ENCODE measurements at regions not wholly inside any gene's neighbourhood (a gene's known extent, or its start where the extent isn't known, plus 50 kb on each side); places are given as distances from the start of the nearest gene placed in this dataset.

DNA sequence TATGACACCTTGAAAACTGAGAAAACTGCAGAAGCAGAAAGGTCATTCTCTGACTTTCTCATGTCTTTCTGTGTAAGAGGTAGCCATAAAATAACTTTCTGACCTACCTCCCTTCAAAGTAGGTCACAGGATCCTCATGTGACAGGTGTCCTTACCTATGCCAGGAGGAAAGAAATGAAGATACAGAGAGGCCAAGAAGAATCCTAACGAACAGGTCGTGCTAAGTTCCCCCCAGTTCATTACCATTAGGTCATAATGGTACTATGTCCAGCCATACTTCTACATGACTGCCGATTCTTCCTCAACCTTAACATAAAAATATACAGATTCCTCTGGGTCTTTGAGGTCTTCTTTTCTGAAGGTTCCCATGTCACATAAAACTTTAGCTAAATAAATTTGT lies 118.6 kb downstream of the FOXB1 start:
- TF ChIP-seq POLR2A (IDR thresholded peaks at IDR 0.05) (no peak), CTCF (IDR thresholded peaks at IDR 0.05) (no peak), POLR2AphosphoS5 (IDR thresholded peaks at IDR 0.05) (no peak)

Data from sigmoid colon (tissue), 4 donors.